ENCODE measurements at regions not wholly inside any gene's neighbourhood (a gene's known extent, or its start where the extent isn't known, plus 50 kb on each side); places are given as distances from the start of the nearest gene placed in this dataset.
A peak's percentile ranks its signal among the peaks of the same experiment; 100 is the strongest.

- no peak for DNase-seq
- no TSS peak for BruUV-seq (replicated peaks)
- no peaks in the 10 kb centered on the region for H3K27me3 Mint-ChIP-seq (ENCODE audit: unreplicated experiment)
Observed at GRCh38 chr4:115711575-115711974, 598.2 kb upstream of the NDST4 start.

GRCh38 chr4:115688961-115689360, 575.5 kb upstream of the NDST4 start:
- H3K4me3 Mint-ChIP-seq (ENCODE audit: low read depth, unreplicated experiment) = no peak overlapping the region
- intact Hi-C loops (cut with micrococcal nuclease; ENCODE audit: unreplicated experiment) = no loop called here
- BruUV-seq (replicated peaks) = no TSS peak
- TF ChIP-seq CTCF (IDR thresholded peaks at IDR 0.05; ENCODE audit: unreplicated experiment) = no peak
- CTCF ChIA-PET = no interaction called here
- no peaks in the 10 kb centered on the region for H3K36me3 Mint-ChIP-seq (ENCODE audit: insufficient read depth, unreplicated experiment)
- peaks cover 9% of the 10 kb centered on the region for H3K9me3 Mint-ChIP-seq (ENCODE audit: low read depth, unreplicated experiment)
- H3K27me3 Mint-ChIP-seq (ENCODE audit: unreplicated experiment) = no peaks in the 10 kb centered on the region
- H3K4me1 Mint-ChIP-seq (ENCODE audit: low read depth, unreplicated experiment) = peaks cover 21% of the 10 kb centered on the region
- H3K27ac Mint-ChIP-seq (ENCODE audit: unreplicated experiment) = peak overlapping the region; percentile 76
- DNase-seq = no peak

More at GRCh38 chr4:115711575-115711974, 598.2 kb upstream of the NDST4 start:
- no peaks in the 10 kb centered on the region for H3K4me1 Mint-ChIP-seq (ENCODE audit: low read depth, unreplicated experiment)
- H3K27ac Mint-ChIP-seq (ENCODE audit: unreplicated experiment) = no peak overlapping the region
- no peaks in the 10 kb centered on the region for H3K36me3 Mint-ChIP-seq (ENCODE audit: insufficient read depth, unreplicated experiment)
- no peak overlapping the region for H3K4me3 Mint-ChIP-seq (ENCODE audit: low read depth, unreplicated experiment)
- CTCF ChIA-PET = no interaction called here
- no peak for TF ChIP-seq CTCF (IDR thresholded peaks at IDR 0.05; ENCODE audit: unreplicated experiment)
- intact Hi-C loops (cut with micrococcal nuclease; ENCODE audit: unreplicated experiment) = no loop called here
- peaks cover 2% of the 10 kb centered on the region for H3K9me3 Mint-ChIP-seq (ENCODE audit: low read depth, unreplicated experiment)

GRCh38 chr4:115687052-115687755, 573.8 kb upstream of the NDST4 start:
- CTCF ChIA-PET = no interaction called here
- no TSS peak for BruUV-seq (replicated peaks)
- H3K27me3 Mint-ChIP-seq (ENCODE audit: unreplicated experiment) = no peaks in the 10 kb centered on the region
- H3K4me3 Mint-ChIP-seq (ENCODE audit: low read depth, unreplicated experiment) = no peak overlapping the region
- peak overlapping the region; percentile 28 for H3K27ac Mint-ChIP-seq (ENCODE audit: unreplicated experiment)
- H3K4me1 Mint-ChIP-seq (ENCODE audit: low read depth, unreplicated experiment) = peaks cover 21% of the 10 kb centered on the region
- no peak for DNase-seq
- TF ChIP-seq CTCF (IDR thresholded peaks at IDR 0.05; ENCODE audit: unreplicated experiment) = no peak
- peaks cover 7% of the 10 kb centered on the region for H3K9me3 Mint-ChIP-seq (ENCODE audit: low read depth, unreplicated experiment)
- no peaks in the 10 kb centered on the region for H3K36me3 Mint-ChIP-seq (ENCODE audit: insufficient read depth, unreplicated experiment)
- intact Hi-C loops (cut with micrococcal nuclease; ENCODE audit: unreplicated experiment) = no loop called here

GRCh38 chr4:115678425-115678941, 565.1 kb upstream of the NDST4 start:
- CTCF ChIA-PET = no interaction called here
- Mint-ChIP-seq H3K36me3 (ENCODE audit: insufficient read depth, unreplicated experiment) (no peaks in the 10 kb centered on the region), H3K27ac (ENCODE audit: unreplicated experiment) (no peak overlapping the region), H3K4me3 (ENCODE audit: low read depth, unreplicated experiment) (no peak overlapping the region), H3K4me1 (ENCODE audit: low read depth, unreplicated experiment) (peaks cover 6% of the 10 kb centered on the region), H3K27me3 (ENCODE audit: unreplicated experiment) (no peaks in the 10 kb centered on the region), H3K9me3 (ENCODE audit: low read depth, unreplicated experiment) (no peaks in the 10 kb centered on the region)
- no TSS peak for BruUV-seq (replicated peaks)
- no peak for TF ChIP-seq CTCF (IDR thresholded peaks at IDR 0.05; ENCODE audit: unreplicated experiment)
- intact Hi-C loops (cut with micrococcal nuclease; ENCODE audit: unreplicated experiment) = no loop called here
- no peak for DNase-seq
